NCI-H2196 (cell line): ENCODE measurements at regions not wholly inside any gene's neighbourhood (a gene's known extent, or its start where the extent isn't known, plus 50 kb on each side); places are given as distances from the start of the nearest gene placed in this dataset.
"Not testable (repeated sequence)": the region's sequence is repeated elsewhere in the genome, so short reads cannot be mapped to it uniquely, and the experiment has no call there.

Experiments
- DNase-seq: peaks from one replicate; lab custom pipeline; 2025; ENCODE audit not compliant: unreplicated experiment; lab: John Stamatoyannopoulos, UW

- no peak for DNase-seq
Measured at GRCh38 chr4:120207021-120207420, 140.4 kb upstream of the MAD2L1 start.

GRCh38 chr4:120202222-120202621 lies 135.6 kb upstream of the MAD2L1 start:
- no peak for DNase-seq

DNA sequence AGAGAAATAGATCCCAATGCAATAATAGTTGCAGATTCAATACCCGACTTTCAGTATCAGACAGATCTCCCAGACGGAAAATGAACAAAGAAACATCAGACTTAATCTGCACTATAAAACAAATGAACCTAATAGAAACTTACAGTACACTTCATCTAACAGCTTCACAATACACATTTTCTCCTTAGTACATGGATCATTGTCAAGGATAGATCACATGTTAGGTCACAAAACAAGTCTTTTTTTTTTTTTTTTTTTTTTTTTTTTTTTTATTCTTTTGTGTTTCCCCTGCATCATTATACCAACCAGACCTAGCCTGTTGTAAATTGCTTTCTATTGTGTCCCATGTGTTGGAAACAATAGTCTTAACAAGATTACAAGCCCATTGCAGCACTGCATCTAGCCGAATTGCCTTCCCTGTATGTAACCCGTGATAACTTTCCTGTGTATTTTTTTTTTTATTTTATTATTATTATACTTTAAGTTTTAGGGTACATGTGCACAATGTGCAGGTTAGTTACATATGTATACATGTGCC lies 134.0 kb upstream of the MAD2L1 start:
- DNase-seq, result not testable (repeated sequence)

DNA sequence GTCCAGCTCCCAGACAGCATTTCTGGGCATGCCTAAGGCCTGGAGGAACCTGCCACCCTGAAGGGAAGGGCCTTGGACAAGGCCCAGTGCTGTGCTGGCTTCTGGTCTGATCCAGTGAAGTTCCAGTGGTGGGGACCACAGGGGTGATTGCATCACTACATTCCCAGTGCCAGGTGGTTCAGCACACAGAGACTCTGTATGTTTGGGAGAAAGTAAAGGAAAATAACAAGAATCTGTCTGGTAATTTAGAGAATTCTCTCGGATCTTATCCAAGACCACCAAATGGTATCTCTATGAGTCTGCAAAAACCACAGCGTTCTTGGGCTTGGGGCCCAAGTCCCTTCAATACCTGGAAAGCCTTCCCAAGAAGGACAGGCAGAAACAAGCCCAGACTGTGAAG lies 131.8 kb upstream of the MAD2L1 start:
- DNase-seq, result no peak

DNA sequence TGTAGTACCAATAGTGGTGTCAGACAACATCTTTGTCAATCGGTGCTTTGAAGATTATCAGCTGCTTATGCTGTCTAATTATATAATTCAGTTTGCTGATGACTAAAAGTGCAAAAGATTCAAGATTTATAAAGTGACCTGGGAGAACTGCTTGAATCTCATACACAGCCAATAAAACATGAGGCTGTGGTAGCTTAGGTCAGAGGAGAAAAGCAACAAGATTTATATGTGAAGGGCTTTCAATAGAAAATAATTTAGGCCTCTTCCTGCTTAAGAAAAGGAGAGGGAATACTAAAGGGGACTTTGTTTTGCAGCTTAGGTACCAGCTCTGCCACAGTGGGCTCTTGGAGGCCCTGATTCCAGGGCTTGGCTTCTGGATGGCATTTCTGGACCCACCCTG lies 111.0 kb upstream of the MAD2L1 start:
- DNase-seq, result no peak

- DNase-seq, result no peak
Measured at GRCh38 chr4:120175272-120175671, 108.6 kb upstream of the MAD2L1 start.

GRCh38 chr4:120163895-120164294 lies 97.2 kb upstream of the MAD2L1 start:
- DNase-seq, result no peak

- DNase-seq, result no peak
Measured at GRCh38 chr4:120158841-120159463, 92.3 kb upstream of the MAD2L1 start.

GRCh38 chr4:120158046-120158445 lies 91.4 kb upstream of the MAD2L1 start:
- DNase-seq, result no peak

DNA sequence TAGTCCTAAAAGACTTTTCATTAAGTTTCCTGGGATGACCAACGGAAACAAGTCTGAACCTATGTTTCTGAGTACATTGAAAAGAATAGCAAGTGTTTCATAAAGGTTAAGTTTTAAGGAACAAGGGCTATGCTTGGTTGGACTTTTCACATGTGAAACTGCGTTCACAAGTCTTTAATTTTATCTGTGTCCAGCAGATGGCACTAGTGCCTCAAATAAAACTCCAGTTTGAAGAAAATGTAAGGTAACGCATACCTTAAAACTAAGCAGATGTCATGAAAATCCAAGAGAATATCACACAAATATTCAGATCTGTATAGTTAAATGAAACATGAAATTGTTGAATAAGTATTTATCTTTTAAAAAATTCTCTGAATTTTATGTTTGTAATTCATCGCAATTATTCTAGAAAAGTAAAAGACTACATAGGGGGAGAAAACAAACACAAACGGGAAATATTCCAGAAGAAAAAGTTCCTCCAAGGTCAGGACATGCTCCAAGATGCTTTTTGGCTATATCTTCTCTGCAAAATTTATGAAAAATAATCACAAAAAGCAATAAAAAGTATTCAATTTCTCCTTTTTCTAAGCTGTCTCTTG lies 89.6 kb upstream of the MAD2L1 start:
- peak; percentile 30 for DNase-seq

DNA sequence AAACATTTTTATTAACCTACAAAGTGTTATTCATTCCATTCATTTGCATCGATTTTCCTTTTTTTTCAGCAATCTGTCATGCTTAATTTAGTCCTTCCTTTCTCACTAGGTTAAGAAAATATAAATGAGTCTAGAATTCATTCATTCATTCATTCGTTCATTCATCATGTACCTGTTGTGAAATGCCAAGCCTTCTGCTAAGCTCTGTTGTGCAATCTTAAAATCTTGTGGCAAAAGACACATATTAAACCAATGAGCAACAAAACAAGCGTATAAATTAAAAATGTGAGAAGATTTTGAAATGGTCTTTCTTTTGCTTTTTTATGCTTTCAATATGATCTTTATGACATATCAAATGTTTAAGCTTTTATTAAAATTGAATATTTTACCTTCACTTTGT lies 88.6 kb upstream of the MAD2L1 start:
- DNase-seq, result no peak

DNA sequence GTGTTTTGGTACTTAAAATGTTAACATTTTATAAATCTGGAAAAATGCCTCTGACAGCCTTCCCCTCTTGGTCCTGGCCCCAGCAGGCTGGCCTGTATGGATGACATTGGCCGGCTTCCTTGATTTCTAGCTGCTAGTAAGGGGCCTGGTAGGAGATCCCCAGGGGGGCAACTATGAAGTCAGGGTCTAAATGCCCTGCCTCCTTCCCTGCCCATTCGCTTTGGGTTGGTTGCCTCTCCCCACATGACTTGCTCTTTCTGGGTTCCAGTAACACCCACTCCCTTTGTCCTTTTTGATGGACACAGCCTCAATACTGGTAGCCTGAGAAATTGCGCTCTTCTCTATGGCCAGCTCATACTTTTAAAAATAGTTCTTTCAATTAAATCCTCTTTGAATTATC lies 78.0 kb upstream of the MAD2L1 start:
- no peak for DNase-seq

- DNase-seq, result no peak
Measured at GRCh38 chr4:120144041-120144440, 77.4 kb upstream of the MAD2L1 start.

- no peak for DNase-seq
Measured at GRCh38 chr4:120139392-120139791, 72.7 kb upstream of the MAD2L1 start.

- no peak for DNase-seq
Measured at GRCh38 chr4:120132935-120133334, 66.3 kb upstream of the MAD2L1 start.

- no peak for DNase-seq
Measured at GRCh38 chr4:120130786-120131185, 64.1 kb upstream of the MAD2L1 start.
